HK-2 (cell line): ENCODE measurements at regions not wholly inside any gene's neighbourhood (a gene's known extent, or its start where the extent isn't known, plus 50 kb on each side); places are given as distances from the start of the nearest gene placed in this dataset.
A peak's percentile ranks its signal among the peaks of the same experiment; 100 is the strongest.
"Not testable (repeated sequence)": the region's sequence is repeated elsewhere in the genome, so short reads cannot be mapped to it uniquely, and the experiment has no call there.

Experiments
- DNase-seq: peaks from one replicate; pipeline ENCODE4 v3.0.0-alpha.2; 2018; ENCODE audit not compliant: unreplicated experiment

- no peak for DNase-seq
Measured at GRCh38 chr13:110045202-110045601, 258.8 kb upstream of the IRS2 start.

GRCh38 chr13:110044551-110045111, 258.2 kb upstream of the IRS2 start:
- no peak for DNase-seq

- DNase-seq, result no peak
Measured at GRCh38 chr13:110042253-110042950, 256.0 kb upstream of the IRS2 start.

- DNase-seq, result not testable (repeated sequence)
Measured at GRCh38 chr13:110041638-110042037, 255.3 kb upstream of the IRS2 start.

GRCh38 chr13:110037925-110038573, 251.7 kb upstream of the IRS2 start:
- no peak for DNase-seq

GRCh38 chr13:110036060-110036459, 249.7 kb upstream of the IRS2 start:
- no peak for DNase-seq

GRCh38 chr13:110034031-110034549, 247.7 kb upstream of the IRS2 start:
- DNase-seq, result no peak

- DNase-seq, result no peak
Measured at GRCh38 chr13:110032969-110033368, 246.6 kb upstream of the IRS2 start.

GRCh38 chr13:110030394-110030928, 244.1 kb upstream of the IRS2 start:
- DNase-seq, result no peak

GRCh38 chr13:110028838-110029621, 242.6 kb upstream of the IRS2 start:
- no peak for DNase-seq

GRCh38 chr13:110028311-110028710, 241.9 kb upstream of the IRS2 start:
- no peak for DNase-seq

GRCh38 chr13:110027470-110028240, 241.3 kb upstream of the IRS2 start:
- no peak for DNase-seq

- no peak for DNase-seq
Measured at GRCh38 chr13:110024645-110024980, 238.2 kb upstream of the IRS2 start.

GRCh38 chr13:110023729-110024644, 237.6 kb upstream of the IRS2 start:
- no peak for DNase-seq

GRCh38 chr13:110018009-110018408, 231.6 kb upstream of the IRS2 start:
- no peak for DNase-seq

- DNase-seq, result peak; percentile 74
Measured at GRCh38 chr13:110017379-110017778, 231.0 kb upstream of the IRS2 start.

GRCh38 chr13:110015253-110015652, 228.9 kb upstream of the IRS2 start:
- DNase-seq, result no peak

GRCh38 chr13:110014719-110015118, 228.3 kb upstream of the IRS2 start:
- no peak for DNase-seq

GRCh38 chr13:110012102-110012739, 225.8 kb upstream of the IRS2 start:
- peak; percentile 75 for DNase-seq
